Activated CD4-positive, alpha-beta T cell treated with anti-CD3 and anti-CD28 coated beads, Interleukin-2, Interleukin-4, amounts not matched to agents 100 ng/mL and 50 ng/mL, durations not matched to agents 16 hours and 8 hours (primary cell): ENCODE measurements at regions not wholly inside any gene's neighbourhood (a gene's known extent, or its start where the extent isn't known, plus 50 kb on each side); places are given as distances from the start of the nearest gene placed in this dataset.
"Not testable (repeated sequence)": the region's sequence is repeated elsewhere in the genome, so short reads cannot be mapped to it uniquely, and the experiment has no call there.

Experiments used
- DNase-seq: peaks from one replicate; pipeline ENCODE4 v3.0.0-alpha.2; 2020; ENCODE audit warnings: low spot score

DNA sequence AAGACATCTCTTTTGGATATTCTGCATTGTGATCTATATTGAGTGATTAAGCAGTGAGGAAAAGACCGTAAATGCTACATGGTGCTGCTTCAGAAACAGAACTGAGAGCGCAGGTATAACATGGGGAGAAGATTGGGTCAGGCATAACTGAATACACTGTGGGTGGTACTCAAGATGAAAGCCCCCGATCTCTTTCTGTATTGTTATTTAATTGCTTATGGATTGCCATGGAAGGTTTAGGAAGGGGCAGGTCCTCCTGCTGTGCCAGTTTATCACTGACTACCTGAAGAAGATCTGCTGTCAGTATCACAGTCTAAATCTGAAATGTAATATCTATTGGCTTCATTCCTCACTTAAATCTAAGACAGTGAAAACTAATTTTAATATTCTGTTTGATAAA lies 1568.7 kb upstream of the CELF4 start:
- DNase-seq: no peak

DNA sequence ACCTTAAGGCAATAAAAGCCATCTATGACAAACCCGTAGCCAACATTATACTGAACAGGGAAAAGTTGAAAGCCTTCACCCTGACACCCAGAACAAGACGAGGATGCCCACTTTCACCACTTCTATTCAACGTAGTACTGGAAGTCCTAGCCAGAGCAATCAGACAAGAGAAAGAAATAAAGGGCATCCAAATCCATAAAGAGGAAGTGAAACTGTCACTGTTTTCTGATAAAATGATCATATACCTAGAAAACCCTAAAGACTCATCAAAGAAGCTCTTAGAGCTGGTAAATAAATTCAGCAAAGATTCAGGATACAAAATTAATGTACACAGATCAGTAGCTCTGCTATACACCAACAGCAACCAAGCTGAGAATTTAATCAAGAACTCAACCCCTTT lies 1561.9 kb upstream of the CELF4 start:
- DNase-seq: not testable (repeated sequence)

DNA sequence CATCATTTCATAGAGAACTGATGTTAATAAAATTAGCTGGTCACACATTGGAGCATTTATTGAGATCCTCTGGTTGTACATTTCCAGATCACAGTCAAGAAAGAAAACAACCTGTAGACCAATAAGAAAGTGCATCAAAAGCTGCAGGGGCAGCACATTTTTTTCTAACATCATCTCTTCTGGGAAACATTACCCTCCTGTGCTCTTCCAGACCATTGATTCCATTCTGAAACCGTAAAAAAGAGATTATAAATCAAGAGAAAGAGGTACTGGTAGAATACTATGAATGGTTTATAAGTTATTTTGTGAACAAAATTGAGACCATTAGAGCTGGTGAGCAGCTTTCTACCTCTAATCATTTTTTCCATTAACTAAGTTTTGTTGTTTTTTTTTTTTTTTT lies 1548.2 kb upstream of the CELF4 start:
- no peak for DNase-seq

DNA sequence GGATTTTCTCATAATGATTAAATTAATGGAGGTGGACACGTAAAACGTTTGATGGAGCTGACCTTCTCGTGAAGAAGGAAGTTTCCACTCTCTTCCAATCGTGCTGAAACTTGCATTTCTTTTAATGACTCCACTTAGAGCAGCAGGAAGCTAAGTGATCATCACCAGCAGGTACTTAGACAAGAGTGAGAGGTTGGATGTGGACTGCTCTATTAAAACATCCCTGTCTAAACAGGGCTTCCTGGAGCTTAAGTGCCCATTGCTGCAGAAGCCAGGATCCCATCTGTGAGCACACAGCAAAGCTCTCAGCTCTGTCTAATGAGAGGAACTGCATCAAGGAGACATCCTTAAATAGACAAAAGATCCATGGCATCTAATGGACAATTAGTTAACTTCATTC lies 1539.5 kb upstream of the CELF4 start:
- no peak for DNase-seq

DNA sequence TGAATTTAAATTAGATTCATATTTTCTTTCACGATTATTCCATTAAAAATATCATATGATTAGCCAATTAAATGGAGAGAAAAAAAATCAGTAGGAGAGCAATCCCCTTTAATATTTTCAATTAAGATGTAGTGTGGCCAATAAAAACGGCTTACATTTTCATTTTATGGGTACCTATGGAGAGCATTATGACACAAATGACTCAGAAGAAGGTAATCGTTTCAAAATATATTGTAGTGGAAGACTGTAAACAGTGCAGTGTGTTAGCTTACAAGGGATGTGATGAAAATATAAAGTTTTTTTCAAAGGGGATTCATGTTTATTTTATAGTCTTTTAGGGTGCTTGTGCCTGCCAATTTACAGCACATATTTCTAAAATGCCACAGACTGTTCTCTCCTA lies 1507.4 kb upstream of the CELF4 start:
- no peak for DNase-seq

DNA sequence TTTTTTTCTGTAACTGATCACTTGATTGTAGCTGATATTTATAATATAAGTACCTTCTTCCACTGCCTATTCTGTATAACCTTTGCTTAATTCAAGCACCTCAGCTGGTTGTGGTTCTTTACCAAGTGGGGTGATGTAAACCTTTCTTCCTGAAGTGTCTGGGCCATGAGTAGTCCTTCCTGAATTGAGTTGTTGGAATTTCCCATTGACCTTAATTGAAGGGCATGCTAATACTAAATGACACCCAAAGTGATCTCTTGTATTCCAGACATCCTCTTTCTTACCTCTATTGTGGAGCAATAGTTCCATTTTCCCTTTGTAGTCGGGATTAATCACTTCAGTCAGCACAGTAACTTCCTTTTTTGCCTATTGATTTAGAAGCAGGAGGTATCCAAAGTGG lies 1496.8 kb upstream of the CELF4 start:
- no peak for DNase-seq

DNA sequence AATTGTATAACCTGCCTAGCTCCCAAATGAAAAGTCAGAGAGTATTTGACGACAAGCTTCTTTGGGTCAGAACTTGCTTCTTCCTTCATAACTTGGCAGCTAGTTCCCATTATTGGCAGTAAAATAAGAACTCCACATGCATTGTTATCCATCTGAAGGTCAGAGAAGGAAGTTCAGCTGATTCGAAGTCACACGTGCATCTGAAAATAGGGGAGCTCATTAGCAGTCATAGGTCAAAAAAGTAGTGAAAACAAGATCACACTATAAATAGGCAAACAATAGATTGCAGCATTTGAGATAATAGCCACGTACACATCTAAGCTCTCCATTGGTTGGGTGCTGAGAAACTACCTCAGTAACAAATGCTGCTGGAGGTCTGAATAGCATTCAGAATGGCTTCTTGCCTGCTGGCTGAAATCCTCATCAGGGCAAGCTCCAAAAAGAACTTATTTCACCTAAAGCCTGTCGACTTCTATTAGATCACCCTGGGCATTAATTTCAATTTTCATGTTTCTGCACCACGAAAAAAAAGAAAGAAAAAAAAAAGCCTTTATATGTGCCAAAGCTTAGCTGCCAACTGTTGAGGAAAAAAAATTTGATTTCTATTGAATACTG lies 1492.9 kb upstream of the CELF4 start:
- DNase-seq: no peak

DNA sequence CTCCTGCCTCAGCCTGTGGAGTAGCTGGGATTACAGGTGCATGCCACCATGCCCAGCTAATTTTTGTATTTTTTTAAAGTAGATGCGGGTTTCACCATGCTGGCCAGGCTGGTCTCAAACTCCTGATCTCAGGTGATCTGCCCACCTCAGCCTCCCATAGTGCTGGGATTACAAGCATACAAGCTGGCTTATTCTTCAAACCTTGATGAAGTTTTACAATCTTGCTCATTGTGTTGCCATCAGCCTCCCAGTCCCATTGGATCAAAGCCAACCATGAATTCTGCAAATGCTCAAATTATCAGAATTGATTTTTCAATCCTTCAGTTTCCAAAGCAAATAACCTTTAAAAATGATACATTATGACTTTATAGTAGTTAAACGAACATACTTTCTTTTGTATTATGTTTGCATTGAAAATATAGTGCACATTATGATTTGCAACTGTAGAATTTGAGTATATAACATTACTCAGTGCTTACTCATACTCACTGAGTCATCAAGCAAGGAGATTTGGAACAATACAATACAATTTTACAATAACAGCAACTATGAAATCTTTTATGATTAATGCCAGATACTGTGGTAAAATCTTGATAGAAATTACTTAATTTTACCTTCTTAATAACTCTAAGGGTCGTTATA lies 1491.9 kb upstream of the CELF4 start:
- DNase-seq: no peak

DNA sequence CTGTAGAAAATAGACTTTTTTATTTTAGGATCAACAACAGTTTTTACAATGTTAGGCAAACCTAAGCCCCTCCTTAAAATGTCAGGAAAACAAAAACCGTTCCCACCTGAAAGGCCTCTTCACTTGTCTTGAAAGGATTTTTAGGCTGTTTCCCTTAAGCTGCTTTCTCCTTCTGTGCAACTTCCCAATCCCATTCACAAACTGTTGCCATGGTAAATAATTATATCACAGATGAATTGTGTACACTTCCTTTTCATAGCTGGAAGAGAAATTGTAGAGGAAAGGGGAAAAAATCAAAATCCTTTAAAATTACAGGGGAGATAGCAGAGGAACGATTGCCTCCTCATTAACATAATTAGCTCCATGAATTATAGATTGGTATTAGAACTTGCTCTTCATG lies 1488.0 kb upstream of the CELF4 start:
- no peak for DNase-seq

DNA sequence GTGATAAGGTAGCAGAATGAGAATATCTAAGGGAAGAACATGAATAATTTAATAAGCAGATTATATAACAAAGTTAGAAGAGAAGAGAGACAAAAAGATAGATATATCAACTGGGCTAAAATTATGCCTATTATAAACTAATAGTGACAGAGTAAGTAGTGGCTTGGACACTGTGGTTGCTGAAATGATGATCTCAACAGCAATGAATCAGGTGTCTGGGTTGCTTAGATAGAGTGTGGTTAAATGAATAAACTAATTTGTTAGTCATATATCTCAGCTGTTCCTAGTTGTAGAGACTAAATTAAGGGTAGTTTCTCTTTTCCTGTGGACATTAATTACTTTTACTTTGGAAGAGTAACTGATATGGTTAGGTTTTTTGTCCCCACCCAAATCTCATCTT lies 1485.4 kb upstream of the CELF4 start:
- DNase-seq: no peak

DNA sequence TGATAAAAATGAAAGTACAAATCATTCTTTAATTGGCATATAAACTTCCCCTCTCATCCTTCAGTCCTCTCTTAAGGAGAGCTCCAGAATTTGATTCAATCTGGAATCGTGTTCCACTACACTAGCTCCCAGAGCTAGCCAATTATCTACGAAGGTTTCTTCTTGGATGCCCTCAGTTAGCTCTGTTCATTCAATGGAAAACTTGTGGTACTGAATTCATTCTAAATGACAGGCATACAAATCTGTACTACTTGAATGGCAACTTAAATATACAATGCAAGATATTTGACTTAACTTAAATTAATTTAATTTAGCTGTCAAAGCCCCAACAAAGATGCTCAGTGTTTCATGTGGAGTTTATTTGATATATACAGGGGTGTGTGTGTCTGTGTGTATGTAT lies 1474.2 kb upstream of the CELF4 start:
- no peak for DNase-seq

DNA sequence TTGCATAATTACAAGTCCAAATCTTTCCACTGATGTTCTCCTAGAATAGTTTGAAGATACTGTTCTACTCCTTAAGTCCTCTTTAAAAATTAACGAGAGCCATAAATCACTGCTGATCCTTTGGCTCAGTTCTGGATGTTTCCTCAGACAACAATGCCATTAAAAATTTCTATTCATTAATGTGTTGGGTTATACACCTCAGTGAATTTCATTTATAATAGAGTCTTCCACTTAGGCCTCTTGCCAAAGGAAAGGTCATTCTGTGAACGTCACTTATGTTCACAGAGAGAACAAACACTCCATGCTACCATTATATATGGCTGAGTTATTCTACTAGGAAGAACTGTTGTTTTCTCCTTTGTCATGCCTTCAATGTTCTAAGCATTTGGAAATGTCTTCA lies 1472.3 kb upstream of the CELF4 start:
- no peak for DNase-seq

DNA sequence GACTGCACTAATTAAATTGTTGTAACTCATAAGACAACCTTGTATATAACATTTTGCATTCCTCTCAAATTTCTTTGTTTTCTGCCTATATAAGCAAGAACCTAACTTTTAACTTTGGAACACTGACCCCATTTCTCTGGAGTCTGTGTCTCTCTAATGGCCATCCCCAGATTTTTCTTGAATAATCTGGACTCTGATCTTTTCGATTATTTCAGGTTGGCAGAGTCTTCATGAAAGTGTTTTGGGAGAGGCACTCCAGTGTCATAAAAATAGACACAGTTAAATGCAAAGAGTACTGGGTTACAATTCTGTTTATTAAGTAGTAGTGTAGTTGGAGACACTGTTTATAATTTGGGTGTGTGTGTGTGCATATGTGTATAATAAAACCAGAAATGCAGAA lies 1467.7 kb upstream of the CELF4 start:
- no peak for DNase-seq

DNA sequence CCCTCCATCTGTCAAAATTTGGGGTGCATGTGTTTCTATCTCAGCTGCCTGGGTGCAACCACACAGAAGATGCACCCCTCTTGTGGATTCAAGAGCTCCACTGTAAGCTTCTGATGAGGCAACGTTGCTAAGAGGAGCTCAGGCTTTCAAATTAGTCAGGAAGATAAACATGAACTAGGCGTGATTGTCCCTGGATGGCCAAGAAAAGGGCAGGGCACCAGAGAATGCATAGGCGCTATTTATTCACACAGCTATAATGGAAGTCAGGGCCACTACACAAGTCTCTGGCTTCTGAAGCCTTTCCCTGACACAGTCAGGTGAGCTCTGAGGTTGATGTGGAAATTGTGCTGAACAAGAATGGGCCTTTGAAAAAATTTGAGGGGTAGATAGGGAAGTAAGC lies 1466.0 kb upstream of the CELF4 start:
- no peak for DNase-seq

DNA sequence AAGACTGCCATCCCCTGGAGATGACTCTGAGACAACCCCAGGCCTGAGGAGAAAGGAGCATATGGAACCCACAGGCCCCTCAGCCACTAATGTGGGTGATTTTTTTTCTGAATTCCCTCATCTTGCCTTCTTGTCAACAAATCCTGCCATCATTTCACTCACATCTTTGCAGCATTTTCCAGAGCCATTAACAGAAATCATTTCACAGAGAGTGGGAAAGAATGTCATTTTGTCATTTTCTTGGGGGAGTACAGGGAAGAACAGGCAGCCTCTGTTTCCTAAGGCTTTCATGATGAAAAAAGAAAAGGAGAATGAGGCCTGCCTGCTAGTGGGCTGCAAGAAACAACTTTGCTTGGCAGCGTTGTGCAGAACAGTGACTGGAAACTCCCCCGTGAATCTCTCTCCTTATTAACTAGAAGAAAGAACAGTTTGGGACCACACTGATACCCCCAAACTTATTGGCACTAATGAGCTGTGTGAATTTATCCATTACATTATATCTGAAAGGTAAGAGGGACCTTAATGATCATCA lies 1464.6 kb upstream of the CELF4 start:
- no peak for DNase-seq

DNA sequence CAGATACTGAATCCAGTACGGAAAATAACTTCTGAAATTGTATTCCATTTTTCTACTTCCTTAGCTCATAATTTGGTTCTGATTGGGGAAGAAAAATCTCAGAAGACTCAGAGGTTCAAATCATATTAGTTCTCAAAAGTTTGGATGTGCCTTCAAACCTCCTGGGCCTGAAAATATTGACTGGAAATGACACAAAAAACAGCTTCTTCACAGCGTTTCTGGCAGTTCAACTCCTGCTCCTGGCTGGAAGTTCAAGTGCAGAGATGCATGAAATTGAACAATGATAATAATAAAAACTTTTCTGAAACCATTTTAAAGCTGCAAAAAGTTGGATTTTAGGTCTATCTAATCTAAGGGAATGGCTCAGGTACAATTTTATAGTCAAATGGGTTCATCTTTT lies 1459.9 kb upstream of the CELF4 start:
- DNase-seq: no peak

DNA sequence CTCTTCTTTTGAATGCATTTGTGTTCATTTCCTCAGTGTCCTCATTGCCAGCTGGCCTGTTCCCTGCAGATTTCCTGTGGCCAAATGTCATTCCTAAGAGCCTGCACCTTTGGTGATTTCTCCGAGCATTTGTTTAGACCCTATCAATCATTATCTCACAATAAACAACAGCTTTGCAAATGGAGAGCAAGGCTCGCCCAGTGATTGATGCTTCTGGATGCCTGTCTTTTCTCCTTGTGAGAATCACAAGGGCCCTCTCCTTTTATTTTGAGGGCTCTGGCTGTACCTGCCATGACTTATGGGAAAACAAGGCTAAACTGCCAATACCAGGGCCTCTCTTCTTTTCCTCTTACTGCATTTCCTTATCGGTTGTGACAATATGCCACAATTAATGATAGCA lies 1454.4 kb upstream of the CELF4 start:
- DNase-seq: no peak

DNA sequence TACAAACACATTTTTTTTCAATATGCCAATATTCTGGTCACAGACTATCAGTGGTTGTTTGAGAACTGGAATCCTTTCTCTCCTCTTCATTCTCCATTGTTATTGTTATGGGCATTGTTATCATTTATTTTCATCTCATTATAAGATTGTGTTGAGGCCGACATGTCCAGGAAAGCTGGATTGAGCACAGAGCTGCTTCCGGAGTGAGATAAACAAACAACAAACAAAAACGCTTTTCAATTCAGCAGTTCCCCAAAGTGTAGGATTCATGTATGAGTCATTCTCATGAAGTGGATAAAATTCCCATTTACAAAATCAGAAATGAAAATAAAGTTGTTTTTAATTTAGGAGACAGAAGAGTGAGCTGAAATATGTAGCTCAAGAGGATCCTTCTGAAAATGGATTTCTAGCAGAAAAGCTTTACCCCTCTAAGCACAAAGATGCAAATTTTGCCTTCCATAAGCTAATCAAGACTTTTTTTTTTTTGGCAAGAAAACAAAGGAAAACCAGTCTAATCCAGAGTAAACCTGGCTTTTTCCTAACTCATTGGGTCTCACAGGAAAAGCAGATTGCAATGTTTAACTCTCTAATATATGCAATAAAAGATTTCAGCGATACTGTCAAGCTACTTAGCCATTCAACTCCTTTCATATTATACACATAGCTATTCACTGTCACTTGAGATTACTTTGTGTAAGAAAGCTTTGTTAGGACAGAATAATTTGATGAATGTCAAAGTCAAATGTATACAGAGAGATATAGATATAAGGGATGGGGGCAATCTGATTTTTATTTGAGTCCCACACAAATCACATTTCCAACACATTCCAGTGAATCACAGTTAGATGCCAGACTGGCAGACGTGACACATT lies 1441.7 kb upstream of the CELF4 start:
- no peak for DNase-seq

DNA sequence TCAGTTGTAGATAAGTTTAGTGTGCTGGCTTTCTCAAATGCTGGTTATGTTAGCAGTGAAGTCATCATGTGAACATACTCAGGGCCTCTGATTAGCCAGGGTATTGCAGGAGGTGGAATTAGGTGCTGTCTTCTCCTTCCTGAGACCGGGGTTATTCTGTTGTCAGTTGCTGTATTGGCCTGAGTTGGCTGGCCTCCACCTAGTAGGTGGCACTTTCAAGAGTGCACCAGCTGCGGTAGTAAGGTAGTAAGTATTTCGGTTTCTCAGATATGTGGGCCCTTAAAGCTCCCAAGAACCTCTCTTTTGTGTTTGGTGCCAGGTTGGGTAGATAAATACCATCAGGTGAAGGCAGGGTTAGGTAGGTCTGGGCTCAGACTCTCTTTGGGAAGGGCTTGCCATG lies 1430.5 kb upstream of the CELF4 start:
- DNase-seq: no peak

DNA sequence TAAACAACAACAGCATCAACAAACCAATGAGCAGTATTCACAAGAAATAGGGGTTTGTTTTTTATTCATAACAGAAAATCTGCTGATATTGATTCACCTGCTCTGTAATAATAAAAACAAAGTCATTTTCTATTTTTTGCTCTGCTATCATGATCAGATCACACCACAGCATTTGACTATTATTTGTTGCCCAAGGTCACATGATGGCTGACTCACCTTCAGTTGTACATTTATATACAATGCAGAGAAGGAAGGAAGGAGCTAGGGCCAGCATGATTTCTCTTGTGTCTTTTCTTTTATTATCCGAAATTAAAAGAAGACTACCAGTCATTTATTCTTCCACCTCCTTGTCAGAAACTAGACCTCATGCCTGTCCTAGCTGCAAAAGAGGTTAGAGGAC lies 1427.7 kb upstream of the CELF4 start:
- DNase-seq: no peak

DNA sequence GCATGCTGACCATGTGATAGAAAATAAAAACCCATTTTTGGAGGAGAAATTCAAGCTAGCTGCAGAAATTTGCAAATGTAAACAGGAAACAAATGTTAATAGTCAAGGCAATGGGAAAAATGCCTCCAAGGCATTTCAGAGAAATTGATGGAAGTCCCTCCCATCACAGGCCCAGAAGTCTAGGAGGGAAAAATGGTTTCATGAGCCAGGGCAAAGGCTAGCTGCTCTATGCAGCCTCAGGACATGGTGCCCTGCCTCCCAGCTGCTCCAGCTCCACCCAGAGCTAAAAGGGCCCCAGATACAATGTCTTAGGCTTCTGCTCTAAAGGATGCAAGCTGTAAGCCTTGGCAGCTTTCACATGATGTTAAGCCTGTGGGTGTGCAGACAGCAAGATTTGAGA lies 1419.4 kb upstream of the CELF4 start:
- DNase-seq: no peak

DNA sequence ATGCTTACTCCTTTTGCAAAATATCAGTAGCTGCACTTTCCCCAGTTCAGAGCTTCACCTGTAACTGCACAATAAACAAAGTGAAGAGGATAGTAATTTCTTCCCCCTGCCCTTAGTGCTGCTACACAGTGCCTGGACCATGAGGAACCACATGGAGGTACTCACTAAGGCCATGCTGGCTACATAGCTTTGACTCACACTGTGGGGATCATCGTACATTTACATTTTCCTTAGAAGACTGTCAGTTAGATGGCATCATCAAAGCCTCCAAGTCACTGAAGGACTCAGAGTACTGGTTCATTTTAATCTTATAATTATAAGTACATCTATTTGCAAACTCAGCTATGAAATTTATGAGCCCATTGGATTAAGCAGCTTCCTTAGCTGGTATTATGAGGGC lies 1416.5 kb upstream of the CELF4 start:
- DNase-seq: no peak

DNA sequence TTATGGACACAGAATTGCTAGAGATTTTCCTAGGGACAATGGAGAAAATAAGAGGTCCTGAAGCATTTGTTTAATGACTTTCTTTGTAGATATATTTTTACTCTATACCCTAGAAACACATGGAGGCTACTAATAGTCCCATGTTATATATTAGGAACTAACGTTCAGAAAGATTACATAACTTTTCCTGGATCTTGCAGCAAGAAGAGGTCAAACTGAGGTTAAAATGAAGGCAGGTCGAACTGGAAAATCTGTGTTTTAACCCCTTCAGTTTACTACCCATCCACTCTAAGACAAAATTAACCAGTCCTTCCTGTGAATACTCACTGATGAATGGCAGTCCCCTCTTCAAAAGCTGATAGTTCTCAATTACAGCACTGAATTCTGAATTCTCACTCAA lies 1415.8 kb upstream of the CELF4 start:
- DNase-seq: no peak
